Caki2 (cell line): ENCODE measurements at regions not wholly inside any gene's neighbourhood (a gene's known extent, or its start where the extent isn't known, plus 50 kb on each side); places are given as distances from the start of the nearest gene placed in this dataset.
A peak's percentile ranks its signal among the peaks of the same experiment; 100 is the strongest.

Source experiments
- DNase-seq: peaks from one replicate; pipeline ENCODE4 v3.0.0-alpha.2; 2015; ENCODE audit warnings: low read depth
- in situ Hi-C: cut with HindIII; loops from 2 replicates; pipeline ENCODE4 v1.10.0; 2016; ENCODE audit warnings: low sequenced_read_pairs, low pct_unique_long_range_greater_than_20kb, mixed read lengths

- DNase-seq: no peak
- in situ Hi-C loops: no loop called here
Observed at GRCh38 chr10:29962166-29962850, 97.1 kb downstream of the JCAD start.

- no peak for DNase-seq
- in situ Hi-C loops: no loop called here
Observed at GRCh38 chr10:29961351-29961750, 98.0 kb downstream of the JCAD start.

DNA sequence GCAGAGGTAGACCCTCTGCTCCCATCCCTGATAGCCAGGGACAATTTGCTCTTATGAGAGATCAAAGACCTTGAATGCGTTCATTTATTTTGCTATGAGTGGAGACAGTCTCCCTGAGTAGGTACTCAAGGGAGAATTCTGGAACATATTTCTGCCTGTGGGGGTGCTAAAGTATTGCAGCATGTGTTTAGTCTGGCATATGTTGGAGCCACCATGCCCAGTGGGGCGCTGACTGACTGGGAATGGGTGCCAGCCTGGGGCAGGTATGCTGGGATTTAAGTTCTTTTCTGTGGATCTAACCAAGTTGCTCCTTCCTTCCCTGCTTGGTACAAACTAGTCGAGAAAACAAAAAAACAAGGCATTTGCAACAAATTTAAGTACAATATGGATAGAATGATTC, 99.1 kb downstream of the JCAD start:
- in situ Hi-C loops: no loop called here

DNA sequence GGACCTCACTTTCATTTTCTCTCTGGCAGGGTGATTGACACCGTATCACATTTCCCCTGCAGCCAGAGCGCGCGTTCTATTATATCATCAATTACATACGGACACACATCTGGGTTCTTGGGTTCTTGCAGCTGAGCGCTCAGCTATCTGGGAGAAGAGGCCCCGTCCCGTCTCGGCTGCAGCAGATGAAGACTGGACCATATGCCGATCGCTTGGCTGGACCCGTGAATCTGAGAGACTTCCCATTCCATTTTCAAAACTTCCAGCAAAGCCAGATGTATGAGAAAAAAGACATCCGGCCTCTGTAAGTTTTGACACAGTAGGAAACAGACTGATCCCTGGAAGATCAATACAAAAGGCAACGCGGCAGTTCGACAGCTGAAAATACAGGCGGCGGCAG, 99.8 kb downstream of the JCAD start:
- no peak for DNase-seq
- in situ Hi-C loops: no loop called here

More for the DNA sequence above, 99.1 kb downstream of the JCAD start:
- DNase-seq: no peak

DNA sequence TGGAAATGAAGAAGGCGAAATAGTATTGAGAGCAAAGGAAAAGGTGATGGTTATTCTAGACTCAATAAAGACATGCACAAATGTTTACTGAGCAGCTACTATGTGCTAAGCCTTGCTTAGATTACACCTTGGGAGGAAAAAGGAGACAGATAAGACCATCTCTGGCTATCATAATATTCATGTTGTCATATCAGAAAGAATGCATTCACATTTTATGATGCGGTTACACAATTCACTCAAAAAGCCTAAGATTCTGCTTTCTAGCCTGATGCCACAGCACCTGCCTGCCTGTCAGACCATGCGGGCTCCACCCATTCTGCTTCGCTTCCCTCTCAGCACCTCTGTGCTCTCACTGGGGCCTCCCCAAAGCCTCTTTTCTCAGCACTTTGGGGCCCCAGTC, 100.9 kb downstream of the JCAD start:
- in situ Hi-C loops: no loop called here
- no peak for DNase-seq

DNA sequence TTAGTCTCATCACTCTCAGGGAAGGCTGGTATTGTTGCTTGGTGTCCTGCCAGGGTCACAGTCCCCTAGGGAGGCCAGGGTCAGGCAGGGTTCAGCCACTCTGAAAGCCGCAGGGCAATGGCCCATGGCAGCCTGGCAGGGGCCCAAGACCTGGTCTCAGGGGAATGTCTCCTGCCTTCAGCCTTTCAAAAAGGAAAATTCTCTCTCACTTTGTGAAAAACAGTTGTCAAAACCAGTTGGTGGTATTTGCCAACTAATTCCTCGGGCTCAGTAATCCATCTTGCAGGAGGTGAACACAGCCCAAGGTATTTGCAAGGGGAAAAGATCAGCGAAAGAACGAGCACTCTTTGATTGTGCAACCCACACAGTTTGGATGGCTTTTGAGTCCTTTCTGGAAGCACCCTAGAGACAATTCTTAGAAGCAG, 101.5 kb downstream of the JCAD start:
- in situ Hi-C loops: no loop called here
- DNase-seq: peak; percentile 99

DNA sequence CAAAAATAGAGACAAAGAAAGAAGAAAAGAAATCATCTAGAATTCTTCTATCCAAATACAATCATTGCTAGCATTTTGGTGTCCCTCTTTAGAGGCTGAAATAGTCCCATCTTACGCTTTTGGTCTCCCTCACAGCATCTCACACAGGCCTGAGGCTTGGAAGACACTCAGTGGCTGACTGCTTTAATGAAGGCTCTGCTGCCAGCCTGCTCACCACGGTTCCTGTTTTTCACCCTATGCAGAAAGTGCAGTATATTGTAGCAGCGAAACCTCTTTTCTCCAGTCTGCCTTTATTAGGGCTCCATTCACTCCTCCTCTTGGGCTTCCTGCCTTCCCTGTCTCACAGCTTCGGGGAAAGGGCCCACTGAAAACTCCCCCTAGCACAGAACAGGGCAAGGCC, 102.2 kb downstream of the JCAD start:
- no peak for DNase-seq
- in situ Hi-C loops: no loop called here

- in situ Hi-C loops: no loop called here
- no peak for DNase-seq
Observed at GRCh38 chr10:29956335-29956924, 103.0 kb downstream of the JCAD start.

- peak; percentile 62 for DNase-seq
- in situ Hi-C loops: no loop called here
Observed at GRCh38 chr10:29955329-29955935, 104.0 kb downstream of the JCAD start.

GRCh38 chr10:29951441-29951931, 107.9 kb downstream of the JCAD start:
- in situ Hi-C loops: no loop called here
- DNase-seq: peak; percentile 70

GRCh38 chr10:29950391-29950790, 109.0 kb downstream of the JCAD start:
- in situ Hi-C loops: no loop called here
- DNase-seq: no peak

DNA sequence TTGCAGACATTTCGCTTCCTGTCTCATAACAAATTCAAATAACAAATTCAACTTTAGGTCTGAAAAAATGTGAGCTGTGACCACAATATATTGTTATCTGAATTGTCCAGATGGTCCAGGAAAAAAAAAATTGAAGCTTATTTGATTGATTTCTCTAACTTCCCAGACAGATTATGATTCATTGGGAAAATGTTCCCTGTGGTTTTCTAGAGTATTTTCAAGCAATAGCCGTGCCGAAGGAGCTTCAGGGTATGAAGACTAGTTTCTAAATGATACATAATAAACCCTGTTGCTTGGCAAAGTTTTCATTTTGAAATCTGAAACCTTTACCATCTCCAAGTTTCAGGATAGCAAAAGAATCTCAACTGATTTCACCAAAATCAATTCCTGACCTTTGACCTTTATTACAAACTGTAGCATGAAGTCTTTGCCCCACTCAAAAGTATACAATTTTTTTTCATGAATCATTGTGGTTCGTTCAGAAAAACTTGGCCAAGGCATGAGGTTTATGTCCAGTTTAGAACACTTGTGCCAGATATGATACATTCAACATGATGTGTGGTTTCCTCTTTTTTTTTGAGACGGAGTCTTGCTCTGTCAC, 109.9 kb downstream of the JCAD start:
- DNase-seq: peak; percentile 90
- in situ Hi-C loops: no loop called here

GRCh38 chr10:29948881-29949355, 110.5 kb downstream of the JCAD start:
- in situ Hi-C loops: no loop called here
- DNase-seq: no peak

DNA sequence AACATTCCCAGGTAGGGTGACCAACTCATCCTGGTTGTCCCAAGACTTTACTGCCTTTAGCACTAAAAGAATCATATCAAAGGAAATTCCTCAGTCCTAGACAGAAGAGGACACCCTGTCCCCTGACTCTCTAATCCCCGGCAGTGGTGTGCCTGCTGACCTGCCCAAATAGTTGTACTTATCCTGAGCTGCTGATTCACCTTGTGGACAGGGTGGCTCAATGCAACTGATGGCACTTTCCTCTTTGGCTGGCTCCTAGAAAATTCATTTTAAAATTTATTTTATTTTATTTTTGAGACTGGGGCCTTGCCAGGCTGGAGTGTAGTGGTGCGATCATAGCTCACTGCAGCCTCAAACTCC, 111.7 kb downstream of the JCAD start:
- no peak for DNase-seq
- in situ Hi-C loops: no loop called here

- in situ Hi-C loops: no loop called here
- peak; percentile 76 for DNase-seq
Observed at GRCh38 chr10:29946953-29947700, 112.3 kb downstream of the JCAD start.

DNA sequence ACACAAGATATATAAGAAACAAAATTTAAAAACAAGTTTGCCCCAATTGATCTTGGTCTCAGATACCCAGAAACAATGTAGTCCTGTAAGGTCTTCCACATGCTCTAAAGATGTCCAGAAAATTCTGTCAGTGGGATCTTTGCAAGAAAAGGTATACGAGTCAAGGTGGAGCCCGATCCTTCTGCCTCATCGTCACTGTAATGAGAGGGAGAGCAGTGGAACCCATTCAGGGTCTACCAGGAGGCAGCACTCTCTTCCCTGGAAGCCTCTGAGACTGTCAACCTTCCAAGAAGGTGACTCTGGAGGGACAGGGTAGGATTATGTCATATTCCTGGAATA, 112.8 kb downstream of the JCAD start:
- DNase-seq: no peak
- in situ Hi-C loops: no loop called here

- no peak for DNase-seq
Observed at GRCh38 chr10:29941476-29941875, 117.9 kb downstream of the JCAD start.

DNA sequence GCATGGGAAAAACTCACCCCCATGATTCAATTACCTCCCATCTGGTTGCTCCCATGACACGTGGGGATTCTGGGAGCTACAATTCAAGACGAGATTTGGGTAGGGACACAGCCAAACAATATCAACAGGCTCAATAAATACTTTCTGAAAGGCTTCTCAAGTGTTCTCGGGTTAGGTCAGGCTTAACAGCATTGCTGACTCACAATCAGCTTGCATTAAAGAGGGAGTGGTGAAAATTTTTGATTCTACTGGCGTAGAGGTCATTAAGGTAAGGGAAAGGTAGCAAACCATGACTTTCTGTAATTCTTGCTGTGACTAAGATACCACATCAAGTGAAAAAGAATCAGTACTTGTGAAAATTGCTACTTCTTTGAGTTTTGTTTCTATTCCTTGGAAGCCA, 126.4 kb downstream of the JCAD start:
- in situ Hi-C loops: no loop called here
- DNase-seq: peak; percentile 83

More at GRCh38 chr10:29941476-29941875, 117.9 kb downstream of the JCAD start:
- in situ Hi-C loops: no loop called here

DNA sequence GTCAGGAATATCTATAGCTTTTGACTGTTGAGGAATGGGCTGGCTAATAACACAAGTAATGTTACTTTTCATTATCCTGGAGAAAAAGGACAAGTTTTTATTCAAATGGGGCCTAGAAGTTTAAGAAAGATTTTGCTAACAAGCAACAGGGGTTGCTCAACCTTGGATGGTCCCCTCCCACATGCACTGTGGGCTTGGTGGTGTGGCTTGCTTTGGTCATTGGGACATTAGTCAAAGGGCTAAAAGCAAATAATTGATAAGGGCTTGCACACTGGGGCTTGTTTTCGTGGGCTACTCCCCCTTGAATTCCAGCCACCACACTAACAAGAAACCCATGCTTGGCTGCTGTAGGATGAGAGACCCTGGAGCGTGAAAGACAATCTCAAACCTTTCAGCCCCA, 127.6 kb downstream of the JCAD start:
- in situ Hi-C loops: no loop called here
- DNase-seq: no peak
